Right renal cortex interstitium (tissue), 3 donors: ENCODE measurements at regions not wholly inside any gene's neighbourhood (a gene's known extent, or its start where the extent isn't known, plus 50 kb on each side); places are given as distances from the start of the nearest gene placed in this dataset.
"Not testable (repeated sequence)": the region's sequence is repeated elsewhere in the genome, so short reads cannot be mapped to it uniquely, and the experiment has no call there.

ENCODE experiments used
- DNase-seq, 3 donors: peaks; one replicate each; pipeline ENCODE4 v3.0.0-alpha.2; 2013; ENCODE audit warnings: low read depth in 3 of 3, low spot score in 2 of 3

GRCh38 chr3:36063992-36064391 is 316.3 kb upstream of the STAC start:
- DNase-seq, result no peak

GRCh38 chr3:36065321-36065720 is 315.0 kb upstream of the STAC start:
- no peak for DNase-seq

- no peak for DNase-seq
Observed at GRCh38 chr3:36075491-36075890, 304.8 kb upstream of the STAC start.

GRCh38 chr3:36077320-36077719 is 303.0 kb upstream of the STAC start:
- no peak for DNase-seq

- DNase-seq, result not testable (repeated sequence)
Observed at GRCh38 chr3:36082958-36083357, 297.3 kb upstream of the STAC start.

- no peak for DNase-seq
Observed at GRCh38 chr3:36095238-36095637, 285.1 kb upstream of the STAC start.

GRCh38 chr3:36097209-36097608 is 283.1 kb upstream of the STAC start:
- DNase-seq, result no peak

- DNase-seq, result no peak
Observed at GRCh38 chr3:36114353-36114752, 266.0 kb upstream of the STAC start.

GRCh38 chr3:36124118-36124796 is 256.0 kb upstream of the STAC start:
- DNase-seq, result no peak

- no peak for DNase-seq
Observed at GRCh38 chr3:36132214-36132613, 248.1 kb upstream of the STAC start.

- no peak for DNase-seq
Observed at GRCh38 chr3:36135863-36136262, 244.4 kb upstream of the STAC start.

- DNase-seq, result no peak
Observed at GRCh38 chr3:36142746-36143145, 237.6 kb upstream of the STAC start.

- DNase-seq, result no peak
Observed at GRCh38 chr3:36146404-36146803, 233.9 kb upstream of the STAC start.

GRCh38 chr3:36147934-36148558 is 232.3 kb upstream of the STAC start:
- no peak for DNase-seq

- no peak for DNase-seq
Observed at GRCh38 chr3:36149447-36149865, 230.8 kb upstream of the STAC start.

- DNase-seq, result no peak
Observed at GRCh38 chr3:36155515-36155914, 224.8 kb upstream of the STAC start.

GRCh38 chr3:36164400-36164799 is 215.9 kb upstream of the STAC start:
- DNase-seq, result no peak

- no peak for DNase-seq
Observed at GRCh38 chr3:36165509-36166290, 214.6 kb upstream of the STAC start.

- no peak for DNase-seq
Observed at GRCh38 chr3:36166477-36166876, 213.8 kb upstream of the STAC start.

- DNase-seq, result no peak
Observed at GRCh38 chr3:36172699-36173098, 207.6 kb upstream of the STAC start.

GRCh38 chr3:36175113-36175812 is 205.0 kb upstream of the STAC start:
- DNase-seq, result no peak
